Panc1 (cell line): ENCODE measurements at regions not wholly inside any gene's neighbourhood (a gene's known extent, or its start where the extent isn't known, plus 50 kb on each side); places are given as distances from the start of the nearest gene placed in this dataset.

Experiments used
- ATAC-seq: fragments of 200-7000 bp; cut with Tn5 transposase; 2 replicates; pipeline ENCODE4 v1.9.1; 2020; ENCODE audit warnings: mild to moderate bottlenecking, moderate library complexity
- BruUV-seq: library from RNA; stranded (reverse); fragments of 400-500 nt; replicated peaks from 2 replicates; lab custom pipeline; 2021; lab: Mats Ljungman, UMichigan
- CTCF ChIA-PET: fragments of 300-600 bp; sonication (Branson Sonifier 250); formaldehyde crosslinking; loops from one replicate; lab custom pipeline; 2022; ENCODE audit warnings: antibody characterized with exemption; lab: Charles Lee
- POLR2A ChIA-PET: fragments of 300-600 bp; sonication (Branson Sonifier 250); formaldehyde crosslinking; loops from one replicate; lab custom pipeline; 2022; ENCODE audit warnings: antibody characterized with exemption; lab: Charles Lee
- DNase-seq: peaks from one replicate; pipeline ENCODE4 v3.0.0-alpha.2; 2010; ENCODE audit warnings: low read depth, low spot score
- H3K27ac ChIP-seq: 2 replicates; pipeline ENCODE4 v1.5.1; 2011; ENCODE audit warnings: mild to moderate bottlenecking, low read length, inconsistent platforms
- H3K27me3 ChIP-seq: fragments of 200-500 bp; sonication (Bioruptor generic); 2 replicates; pipeline ENCODE4 v1.6.0; 2014; ENCODE audit warnings: low read length, inconsistent platforms; ENCODE audit not compliant: control insufficient read depth, insufficient read depth
- H3K36me3 ChIP-seq: fragments of 200-500 bp; sonication (Bioruptor generic); 2 replicates; pipeline ENCODE4 v1.5.1; 2014; ENCODE audit warnings: inconsistent platforms, mild to moderate bottlenecking, low read length, moderate library complexity; ENCODE audit not compliant: control insufficient read depth, insufficient read depth
- H3K4me1 ChIP-seq: 2 replicates; pipeline ENCODE4 v1.5.1; 2011; ENCODE audit warnings: inconsistent platforms, mild to moderate bottlenecking, low read length, moderate library complexity; ENCODE audit not compliant: control insufficient read depth, insufficient read depth
- H3K4me3 ChIP-seq, 2 experiments: 2 replicates each; pipeline ENCODE4 v1.5.1; 2011 to 2012; ENCODE audit warnings: low read depth in 2 of 2, low read length in 2 of 2, mild to moderate bottlenecking in 2 of 2, inconsistent platforms in 1 of 2, moderate library complexity in 1 of 2
- H3K9me3 ChIP-seq: fragments of 200-500 bp; sonication (Bioruptor generic); 2 replicates; pipeline ENCODE4 v1.5.1; 2014; ENCODE audit warnings: low read depth, mild to moderate bottlenecking, inconsistent platforms, low read length, moderate library complexity; ENCODE audit not compliant: control insufficient read depth, insufficient read depth
- CTCF ChIP-seq: fragments of 450-650 bp; IDR thresholded peaks from 2 replicates; pipeline ENCODE4 v1.5.1; 2017; ENCODE audit warnings: mild to moderate bottlenecking
- POLR2AphosphoS5 ChIP-seq: IDR thresholded peaks from 2 replicates; pipeline ENCODE4 v1.6.1; 2012; ENCODE audit warnings: mild to moderate bottlenecking, low read depth, low read length, moderate library complexity
- REST ChIP-seq, 2 experiments: IDR thresholded peaks; 2 replicates each; pipeline ENCODE4 v1.6.1; 2011 to 2012; ENCODE audit warnings: low read depth in 2 of 2, control low read depth in 1 of 2, low read length in 1 of 2, mild to moderate bottlenecking in 1 of 2, moderate library complexity in 1 of 2; ENCODE audit not compliant: insufficient read depth in 1 of 2
- SIN3A ChIP-seq: IDR thresholded peaks from 2 replicates; pipeline ENCODE4 v1.6.1; 2012; ENCODE audit warnings: low read depth, mild to moderate bottlenecking, low read length, moderate library complexity, borderline replicate concordance; ENCODE audit not compliant: insufficient read depth
- TCF7L2 ChIP-seq: IDR thresholded peaks from 2 replicates; pipeline ENCODE4 v1.6.1; 2011; ENCODE audit warnings: mild to moderate bottlenecking, low read depth, low read length, inconsistent platforms
- in situ Hi-C: cut with HindIII; loops from 2 replicates; pipeline ENCODE4 v1.10.0; 2016; ENCODE audit warnings: low sequenced_read_pairs, low pct_unique_long_range_greater_than_20kb
- intact Hi-C: fragments of 100-400 bp; cut with micrococcal nuclease; formaldehyde crosslinking; loops from one replicate; pipeline ENCODE4 v1.10.0; 2022; ENCODE audit not compliant: unreplicated experiment

- TF ChIP-seq TCF7L2 (no peak), CTCF (no peak), REST (IDR thresholded peaks at IDR 0.05; ENCODE audit: insufficient read depth in 1 of 2, low read depth in 2 of 2, low read length in 1 of 2) (no peak), SIN3A (no peak), POLR2AphosphoS5 (no peak)
- Histone ChIP-seq H3K4me3 (no peak overlapping the region), H3K36me3 (no peaks in the 10 kb centered on the region), H3K27me3 (no peaks in the 10 kb centered on the region), H3K4me1 (no peaks in the 10 kb centered on the region), H3K9me3 (no peaks in the 10 kb centered on the region), H3K27ac (no peak overlapping the region)
- BruUV-seq: no TSS peak
- ATAC-seq (no peak), DNase-seq (no peak)
- CTCF ChIA-PET: no interaction called here
- POLR2A ChIA-PET: no interaction called here
- in situ Hi-C loops: no loop called here
- intact Hi-C loops: no loop called here
These were observed 163.4 kb downstream of the ERCC6L2 start for GRCh38 chr9:96038914-96039313.

DNA sequence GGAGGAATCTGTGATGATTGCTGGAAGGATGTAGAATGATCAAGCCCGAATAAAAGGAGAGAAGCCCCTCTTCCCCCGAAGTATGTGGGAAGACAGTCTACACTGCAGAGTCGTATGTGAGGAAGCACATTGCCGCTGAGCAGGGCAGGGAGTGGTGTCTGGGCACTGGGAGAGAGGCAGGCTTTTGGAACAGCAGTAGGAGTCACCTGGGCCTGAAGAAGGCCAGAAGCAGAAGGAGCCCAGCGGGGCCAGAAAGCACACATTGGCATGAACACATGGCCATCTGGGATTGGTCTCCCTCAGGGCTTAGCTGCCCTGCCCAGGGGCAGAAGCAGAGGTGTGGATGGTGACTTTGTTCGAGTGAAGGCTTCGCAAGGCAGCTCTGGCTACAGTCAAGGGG lies 162.8 kb downstream of the ERCC6L2 start:
- no TSS peak for BruUV-seq
- intact Hi-C loops: no loop called here
- ChIA-PET POLR2A (no interaction called here), CTCF (no interaction called here)
- H3K4me3 ChIP-seq: no peak overlapping the region
- H3K27me3 ChIP-seq: no peaks in the 10 kb centered on the region
- no peak overlapping the region for H3K27ac ChIP-seq
- DNase-seq (no peak), ATAC-seq (no peak)
- in situ Hi-C loops: no loop called here
- H3K9me3 ChIP-seq: no peaks in the 10 kb centered on the region
- no peaks in the 10 kb centered on the region for H3K4me1 ChIP-seq
- H3K36me3 ChIP-seq: no peaks in the 10 kb centered on the region
- TF ChIP-seq CTCF (no peak), POLR2AphosphoS5 (no peak)
